Neutrophil (primary cell): ENCODE measurements at regions not wholly inside any gene's neighbourhood (a gene's known extent, or its start where the extent isn't known, plus 50 kb on each side); places are given as distances from the start of the nearest gene placed in this dataset.

ENCODE experiments used
- H3K27ac ChIP-seq: fragments of 200-600 bp; sonication (generic); 2 replicates; pipeline ENCODE4 v1.5.1; 2016; ENCODE audit warnings: mild to moderate bottlenecking, moderate library complexity
- H3K27me3 ChIP-seq: fragments of 200-600 bp; sonication (generic); 2 replicates; pipeline ENCODE4 v1.6.0; 2016; ENCODE audit warnings: mild to moderate bottlenecking
- H3K36me3 ChIP-seq: fragments of 200-600 bp; sonication (generic); 2 replicates; pipeline ENCODE4 v1.5.1; 2017
- H3K4me1 ChIP-seq, 2 experiments: fragments of 200-600 bp in 1 of 2; sonication (generic) in 1 of 2; 1 replicate in 1 of 2; 2 replicates in 1 of 2; pipeline versions ENCODE4 v1.5.1 to v1.6.1; 2013 to 2016; ENCODE audit warnings: low read depth in 1 of 2, low read length in 1 of 2, mild to moderate bottlenecking in 1 of 2, moderate library complexity in 1 of 2; ENCODE audit not compliant: control insufficient read depth in 1 of 2, insufficient read depth in 1 of 2
- H3K4me3 ChIP-seq, 2 experiments: fragments of 200-600 bp in 1 of 2; sonication (generic) in 1 of 2; 1 replicate in 1 of 2; 2 replicates in 1 of 2; pipeline ENCODE4 v1.5.1; 2013 to 2016; ENCODE audit warnings: low read depth in 1 of 2, low read length in 1 of 2, mild to moderate bottlenecking in 1 of 2, moderate library complexity in 1 of 2
- H3K9me3 ChIP-seq: fragments of 200-600 bp; sonication (generic); 2 replicates; pipeline ENCODE4 v1.5.1; 2016
- TF ChIP-seq, protein P1 (sequence below): fragments of 200-600 bp; sonication (generic); IDR thresholded peaks from 2 replicates; pipeline ENCODE4 v1.5.1; 2016; ENCODE audit warnings: antibody characterized with exemption

DNA sequence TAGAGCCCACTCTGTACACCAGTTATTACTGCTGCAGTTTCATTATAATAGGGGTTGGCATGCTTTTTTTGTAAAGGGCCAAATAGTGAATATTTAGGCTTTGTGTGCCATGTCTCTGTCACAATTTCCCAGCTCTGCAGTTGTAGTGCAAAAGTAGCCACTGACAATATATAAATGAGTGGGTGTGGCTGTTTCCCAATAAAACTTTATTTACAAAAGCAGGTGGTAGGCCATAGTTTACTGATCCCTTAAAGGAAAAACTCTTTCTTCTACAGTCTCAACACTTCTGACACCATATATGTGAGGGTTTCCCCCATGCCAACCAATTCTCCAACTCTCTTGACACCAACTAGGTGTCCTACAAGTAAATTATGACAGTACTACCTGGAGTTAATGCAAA, 110.2 kb upstream of the NAP1L1 start:
- Histone ChIP-seq H3K9me3 (peaks cover 14% of the 10 kb centered on the region), H3K4me1 (no peaks in the 10 kb centered on the region), H3K27ac (no peak overlapping the region), H3K27me3 (no peaks in the 10 kb centered on the region), H3K36me3 (no peaks in the 10 kb centered on the region), H3K4me3 (no peak overlapping the region)
- TF ChIP-seq, protein P1, sequence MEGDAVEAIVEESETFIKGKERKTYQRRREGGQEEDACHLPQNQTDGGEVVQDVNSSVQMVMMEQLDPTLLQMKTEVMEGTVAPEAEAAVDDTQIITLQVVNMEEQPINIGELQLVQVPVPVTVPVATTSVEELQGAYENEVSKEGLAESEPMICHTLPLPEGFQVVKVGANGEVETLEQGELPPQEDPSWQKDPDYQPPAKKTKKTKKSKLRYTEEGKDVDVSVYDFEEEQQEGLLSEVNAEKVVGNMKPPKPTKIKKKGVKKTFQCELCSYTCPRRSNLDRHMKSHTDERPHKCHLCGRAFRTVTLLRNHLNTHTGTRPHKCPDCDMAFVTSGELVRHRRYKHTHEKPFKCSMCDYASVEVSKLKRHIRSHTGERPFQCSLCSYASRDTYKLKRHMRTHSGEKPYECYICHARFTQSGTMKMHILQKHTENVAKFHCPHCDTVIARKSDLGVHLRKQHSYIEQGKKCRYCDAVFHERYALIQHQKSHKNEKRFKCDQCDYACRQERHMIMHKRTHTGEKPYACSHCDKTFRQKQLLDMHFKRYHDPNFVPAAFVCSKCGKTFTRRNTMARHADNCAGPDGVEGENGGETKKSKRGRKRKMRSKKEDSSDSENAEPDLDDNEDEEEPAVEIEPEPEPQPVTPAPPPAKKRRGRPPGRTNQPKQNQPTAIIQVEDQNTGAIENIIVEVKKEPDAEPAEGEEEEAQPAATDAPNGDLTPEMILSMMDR, result no peak

GRCh38 chr12:76193961-76194360, 109.5 kb upstream of the NAP1L1 start:
- H3K27ac ChIP-seq, result no peak overlapping the region
- peaks cover 8% of the 10 kb centered on the region for H3K9me3 ChIP-seq
- H3K36me3 ChIP-seq, result no peaks in the 10 kb centered on the region
- TF ChIP-seq, protein P1, result no peak
- no peaks in the 10 kb centered on the region for H3K27me3 ChIP-seq
- H3K4me3 ChIP-seq, result no peak overlapping the region
- H3K4me1 ChIP-seq, result no peaks in the 10 kb centered on the region

GRCh38 chr12:76192416-76192815, 107.9 kb upstream of the NAP1L1 start:
- TF ChIP-seq, protein P1, result no peak
- H3K27me3 ChIP-seq, result no peaks in the 10 kb centered on the region
- H3K27ac ChIP-seq, result no peak overlapping the region

GRCh38 chr12:76190299-76190698, 105.8 kb upstream of the NAP1L1 start:
- H3K27ac ChIP-seq, result no peak overlapping the region
- TF ChIP-seq, protein P1, result no peak
- H3K9me3 ChIP-seq, result no peaks in the 10 kb centered on the region
- no peaks in the 10 kb centered on the region for H3K36me3 ChIP-seq
- peaks cover 16 to 22% of the 10 kb centered on the region in 2 experiments for H3K4me1 ChIP-seq
- no peak overlapping the region for H3K4me3 ChIP-seq
- no peaks in the 10 kb centered on the region for H3K27me3 ChIP-seq

More at GRCh38 chr12:76192416-76192815, 107.9 kb upstream of the NAP1L1 start:
- no peak overlapping the region for H3K4me3 ChIP-seq
- H3K4me1 ChIP-seq, result peaks cover 0 to under 1% of the 10 kb centered on the region in 2 experiments
- H3K36me3 ChIP-seq, result no peaks in the 10 kb centered on the region
- no peaks in the 10 kb centered on the region for H3K9me3 ChIP-seq

- no peak overlapping the region for H3K27ac ChIP-seq
- TF ChIP-seq, protein P1, result no peak
- H3K9me3 ChIP-seq, result no peaks in the 10 kb centered on the region
- no peaks in the 10 kb centered on the region for H3K36me3 ChIP-seq
- peaks cover 17 to 23% of the 10 kb centered on the region in 2 experiments for H3K4me1 ChIP-seq
- H3K27me3 ChIP-seq, result no peaks in the 10 kb centered on the region
- H3K4me3 ChIP-seq, result no peak overlapping the region
Observed at GRCh38 chr12:76189851-76190250, 105.4 kb upstream of the NAP1L1 start.

DNA sequence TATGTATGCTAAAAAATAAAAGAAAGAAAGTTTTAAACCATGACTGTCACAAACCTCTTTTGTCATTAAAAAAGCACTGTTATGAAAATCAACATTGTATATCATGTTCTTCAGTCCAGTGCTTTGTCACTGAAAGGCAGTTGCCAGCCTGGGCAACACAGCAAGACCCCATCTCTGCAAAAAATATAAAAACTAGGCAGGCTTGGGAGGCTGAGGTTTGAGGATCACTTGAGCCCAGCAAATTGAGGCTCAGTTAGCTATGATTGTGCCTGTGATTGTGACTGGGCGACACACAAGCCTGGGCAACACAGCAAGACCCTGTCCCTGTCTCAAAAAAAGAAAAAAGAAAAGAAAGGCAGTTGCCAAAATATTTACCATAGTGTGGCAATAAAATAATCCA, 102.7 kb upstream of the NAP1L1 start:
- Histone ChIP-seq H3K27me3 (no peaks in the 10 kb centered on the region), H3K4me1 (peaks cover 17 to 33% of the 10 kb centered on the region in 2 experiments), H3K4me3 (no peak overlapping the region), H3K36me3 (no peaks in the 10 kb centered on the region), H3K27ac (no peak overlapping the region), H3K9me3 (no peaks in the 10 kb centered on the region)
- TF ChIP-seq, protein P1, result no peak
